Bronchial epithelial cell (primary cell): ENCODE measurements at regions not wholly inside any gene's neighbourhood (a gene's known extent, or its start where the extent isn't known, plus 50 kb on each side); places are given as distances from the start of the nearest gene placed in this dataset.

Experiments
- DNase-seq: peaks from one replicate; pipeline ENCODE4 v3.0.0-alpha.2; 2010; ENCODE audit warnings: low read depth
- FAIRE-seq: peaks from 2 replicates; lab custom pipeline; 2011; peaks lifted over from hg19 to GRCh38; lab: Jason Lieb, UNC
- H3K27me3 ChIP-seq: 2 replicates; pipeline ENCODE4 v1.5.1; 2011; ENCODE audit warnings: low read length; ENCODE audit not compliant: control insufficient read depth, insufficient read depth
- H3K36me3 ChIP-seq: 2 replicates; pipeline ENCODE4 v1.5.1; 2011; ENCODE audit warnings: low read length; ENCODE audit not compliant: control insufficient read depth, insufficient read depth
- H3K4me3 ChIP-seq: 2 replicates; pipeline ENCODE4 v1.5.1; 2011; ENCODE audit warnings: mild to moderate bottlenecking, low read depth, low read length, control low read depth
- TF ChIP-seq, protein P1 (sequence below): IDR thresholded peaks from 2 replicates; pipeline ENCODE4 v1.5.1; 2011; ENCODE audit warnings: mild to moderate bottlenecking, moderate library complexity, low read length, control low read depth, inconsistent platforms; ENCODE audit not compliant: insufficient read depth, severe bottlenecking

DNA sequence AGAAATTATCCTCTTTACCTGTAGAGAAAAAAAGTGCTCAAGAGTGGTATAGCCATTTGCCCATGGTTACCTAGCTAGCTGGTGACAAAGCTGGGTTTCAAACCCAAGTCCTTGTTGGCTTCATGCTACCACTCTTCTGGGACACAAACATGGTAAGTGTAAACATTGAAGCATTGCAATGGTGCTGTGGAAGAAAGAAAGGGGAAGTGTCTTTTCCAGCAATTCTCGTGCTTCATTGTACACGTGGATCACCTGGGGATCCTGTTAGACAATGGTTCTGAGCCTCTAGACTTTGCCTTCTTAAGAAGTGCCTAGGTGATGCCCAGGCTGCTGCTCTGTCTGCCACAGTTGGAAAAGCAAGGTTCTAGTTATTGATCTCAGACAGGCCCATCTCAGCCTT is 134.8 kb upstream of the CTNNB1 start:
- no peaks in the 10 kb centered on the region for H3K36me3 ChIP-seq
- no peak overlapping the region for H3K4me3 ChIP-seq
- TF ChIP-seq, protein P1, sequence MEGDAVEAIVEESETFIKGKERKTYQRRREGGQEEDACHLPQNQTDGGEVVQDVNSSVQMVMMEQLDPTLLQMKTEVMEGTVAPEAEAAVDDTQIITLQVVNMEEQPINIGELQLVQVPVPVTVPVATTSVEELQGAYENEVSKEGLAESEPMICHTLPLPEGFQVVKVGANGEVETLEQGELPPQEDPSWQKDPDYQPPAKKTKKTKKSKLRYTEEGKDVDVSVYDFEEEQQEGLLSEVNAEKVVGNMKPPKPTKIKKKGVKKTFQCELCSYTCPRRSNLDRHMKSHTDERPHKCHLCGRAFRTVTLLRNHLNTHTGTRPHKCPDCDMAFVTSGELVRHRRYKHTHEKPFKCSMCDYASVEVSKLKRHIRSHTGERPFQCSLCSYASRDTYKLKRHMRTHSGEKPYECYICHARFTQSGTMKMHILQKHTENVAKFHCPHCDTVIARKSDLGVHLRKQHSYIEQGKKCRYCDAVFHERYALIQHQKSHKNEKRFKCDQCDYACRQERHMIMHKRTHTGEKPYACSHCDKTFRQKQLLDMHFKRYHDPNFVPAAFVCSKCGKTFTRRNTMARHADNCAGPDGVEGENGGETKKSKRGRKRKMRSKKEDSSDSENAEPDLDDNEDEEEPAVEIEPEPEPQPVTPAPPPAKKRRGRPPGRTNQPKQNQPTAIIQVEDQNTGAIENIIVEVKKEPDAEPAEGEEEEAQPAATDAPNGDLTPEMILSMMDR: no peak
- no peak for FAIRE-seq
- DNase-seq: no peak
- H3K27me3 ChIP-seq: no peaks in the 10 kb centered on the region

DNA sequence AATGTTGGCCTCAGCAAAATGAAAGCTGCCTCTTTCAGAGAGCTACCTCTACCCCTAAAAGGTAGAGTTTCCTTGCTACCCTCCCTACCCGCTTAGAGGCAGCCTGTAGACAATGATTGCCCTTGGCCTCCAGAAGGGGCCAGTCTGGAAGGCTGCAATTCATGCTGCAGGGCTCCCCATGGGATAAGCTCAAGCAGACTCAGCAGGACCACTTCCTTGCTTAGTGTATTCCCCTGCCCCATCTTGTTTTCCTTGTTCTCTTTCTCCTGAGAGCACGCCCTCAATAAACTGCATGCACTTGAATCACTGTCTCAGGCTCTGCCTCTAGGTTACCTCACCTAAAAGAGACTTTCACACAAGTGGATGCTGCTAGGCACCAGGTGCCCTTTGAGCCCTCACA is 134.0 kb upstream of the CTNNB1 start:
- no peak for DNase-seq
- TF ChIP-seq, protein P1: no peak
- Histone ChIP-seq H3K36me3 (no peaks in the 10 kb centered on the region), H3K4me3 (no peak overlapping the region), H3K27me3 (no peaks in the 10 kb centered on the region)
- FAIRE-seq: no peak

DNA sequence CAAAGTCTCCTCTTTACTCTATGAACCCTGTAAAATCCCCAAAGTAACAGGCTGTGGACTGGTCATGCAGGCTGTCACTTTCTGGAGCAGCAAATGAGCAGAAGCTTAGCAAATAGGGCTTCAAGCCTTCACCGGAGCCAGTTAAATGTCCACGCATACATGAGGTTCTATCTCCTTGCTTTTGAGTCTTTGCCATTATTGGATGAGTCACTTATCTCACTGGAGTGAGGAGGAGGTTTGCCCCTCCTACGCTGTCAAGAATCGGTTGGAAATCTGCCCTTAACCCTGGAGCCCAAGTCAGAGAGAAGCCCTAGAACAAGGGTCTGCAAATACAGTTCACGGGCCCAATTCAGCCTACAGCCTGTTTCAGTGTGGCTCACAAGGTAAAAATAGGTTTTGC is 126.1 kb upstream of the CTNNB1 start:
- FAIRE-seq: no peak
- peak; percentile 13 for DNase-seq
- Histone ChIP-seq H3K27me3 (no peaks in the 10 kb centered on the region), H3K36me3 (no peaks in the 10 kb centered on the region), H3K4me3 (no peak overlapping the region)
- TF ChIP-seq, protein P1: no peak

DNA sequence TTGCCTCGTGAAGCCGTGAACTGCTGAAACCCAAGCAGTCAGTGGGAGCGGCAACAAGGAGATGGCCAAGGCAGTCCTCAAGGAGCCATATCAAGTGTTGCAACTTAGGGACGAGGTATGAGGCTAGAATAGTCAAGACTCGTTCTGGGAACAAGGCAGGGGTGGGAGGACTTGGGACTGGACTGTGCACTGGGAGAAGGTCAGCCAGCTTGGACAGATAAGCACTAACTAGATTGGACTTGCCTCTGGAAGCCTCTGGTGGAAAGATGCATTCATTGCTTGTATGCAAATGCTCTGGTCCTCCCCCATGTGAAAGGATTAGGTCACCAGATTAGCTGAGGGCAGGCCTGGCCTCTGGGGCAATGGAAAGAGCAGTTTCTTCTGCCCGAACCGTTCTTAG is 123.3 kb upstream of the CTNNB1 start:
- TF ChIP-seq, protein P1: no peak
- H3K4me3 ChIP-seq: no peak overlapping the region
- no peaks in the 10 kb centered on the region for H3K27me3 ChIP-seq
- DNase-seq (peak; percentile 60), FAIRE-seq (no peak)
- no peaks in the 10 kb centered on the region for H3K36me3 ChIP-seq

DNA sequence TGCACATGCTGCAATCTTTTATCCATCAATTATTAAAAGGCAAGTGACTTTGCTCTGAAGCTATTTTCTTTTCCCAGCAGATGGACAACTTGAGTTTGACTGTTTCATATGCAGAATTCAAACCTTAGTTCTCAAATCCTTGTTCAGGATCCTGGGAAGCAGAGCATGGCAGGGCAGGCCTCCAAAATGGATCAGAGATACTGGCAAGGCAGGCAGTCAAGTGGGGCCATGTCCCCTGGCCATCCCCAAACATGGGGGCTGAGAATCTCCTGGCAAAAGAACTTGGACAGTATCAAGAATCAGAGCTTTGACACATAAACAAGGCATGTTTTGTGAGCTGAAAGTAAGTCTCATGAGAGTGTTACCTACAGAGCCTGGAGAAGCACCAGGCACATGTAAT is 122.9 kb upstream of the CTNNB1 start:
- DNase-seq (no peak), FAIRE-seq (no peak)
- TF ChIP-seq, protein P1: no peak
- Histone ChIP-seq H3K27me3 (no peaks in the 10 kb centered on the region), H3K4me3 (no peak overlapping the region), H3K36me3 (no peaks in the 10 kb centered on the region)

DNA sequence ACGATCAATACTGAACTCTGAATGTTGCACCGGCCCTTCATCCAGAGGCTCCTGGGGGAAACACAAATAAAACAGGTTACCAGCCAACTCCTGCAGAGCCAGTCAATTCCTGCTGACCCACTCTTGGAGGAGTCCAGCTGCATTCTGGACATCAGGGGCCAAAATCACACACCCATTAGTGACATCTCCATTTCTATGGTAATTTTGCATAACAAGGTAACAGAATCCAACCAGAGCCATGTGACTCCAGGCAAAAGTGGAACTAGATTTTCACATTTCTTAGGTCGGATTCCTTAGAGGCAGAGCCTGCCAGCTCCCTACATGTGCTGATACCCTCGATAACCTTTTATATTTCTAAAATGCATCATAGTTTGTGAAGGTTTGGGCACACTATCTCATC is 119.2 kb upstream of the CTNNB1 start:
- FAIRE-seq: no peak
- TF ChIP-seq, protein P1: no peak

More for the DNA sequence above, 119.2 kb upstream of the CTNNB1 start:
- Histone ChIP-seq H3K27me3 (no peaks in the 10 kb centered on the region), H3K4me3 (no peak overlapping the region), H3K36me3 (no peaks in the 10 kb centered on the region)
- no peak for DNase-seq
